K562 (cell line): ENCODE measurements at regions not wholly inside any gene's neighbourhood (a gene's known extent, or its start where the extent isn't known, plus 50 kb on each side); places are given as distances from the start of the nearest gene placed in this dataset.

Experiments used
- ATAC-seq: fragments of 200-7000 bp; cut with Tn5 transposase; 3 replicates; pipeline ENCODE4 v1.9.1; 2020; ENCODE audit warnings: moderate library complexity
- BruUV-seq: library from RNA; stranded (reverse); fragments of 400-500 nt; replicated peaks from 2 replicates; lab custom pipeline; 2021; lab: Mats Ljungman, UMichigan
- CTCF ChIA-PET: fragments of 300-600 bp; formaldehyde crosslinking; extraction: SDS; loops from one replicate; lab custom pipeline; 2021; ENCODE audit warnings: low intra/inter-chr PET ratio; lab: Yijun Ruan, JAX
- POLR2A ChIA-PET: fragments of 300-600, 350-650 bp; sonication (Branson Sonifier 250); formaldehyde crosslinking; extraction: SDS; loops from one replicate; lab custom pipeline; 2021; ENCODE audit warnings: antibody characterized with exemption, inconsistent platforms; lab: Yijun Ruan, JAX
- DNase-seq, 4 experiments: peaks; one replicate each; pipeline versions ENCODE4 v3.0.0 to v3.0.0-alpha.2; 2011 to 2018; ENCODE audit warnings: low spot score in 3 of 4, mixed read lengths in 3 of 4; ENCODE audit errors: extremely low read depth in 1 of 4
- FAIRE-seq: peaks from 2 replicates; lab custom pipeline; 2011; peaks lifted over from hg19 to GRCh38; lab: Jason Lieb, UNC
- H2AFZ ChIP-seq: 2 replicates; pipeline ENCODE4 v1.6.0; 2011; ENCODE audit warnings: low read depth, low read length, control low read depth, inconsistent platforms
- H3K27ac ChIP-seq: fragments of 200-600 bp; 3 replicates; pipeline ENCODE4 v1.8.0; 2011; ENCODE audit warnings: low read depth, mild to moderate bottlenecking, control low read depth, inconsistent platforms, low read length, moderate library complexity, mixed read lengths; ENCODE audit errors: extremely low read depth
- H3K27me3 ChIP-seq, 2 experiments: fragments of 300-600 bp in 1 of 2; 2 replicates in 1 of 2; 3 replicates in 1 of 2; pipeline versions ENCODE4 v1.6.0 to v1.8.0; 2011; ENCODE audit warnings: inconsistent platforms in 2 of 2, low read length in 2 of 2, mild to moderate bottlenecking in 1 of 2, mixed read lengths in 1 of 2, moderate library complexity in 1 of 2; ENCODE audit not compliant: control insufficient read depth in 2 of 2, insufficient read depth in 2 of 2
- H3K36me3 ChIP-seq: fragments of 300-600 bp; 3 replicates; pipeline ENCODE4 v1.8.0; 2011; ENCODE audit warnings: mild to moderate bottlenecking, low read length, inconsistent platforms; ENCODE audit not compliant: control insufficient read depth, insufficient read depth
- H3K4me1 ChIP-seq, 2 experiments: fragments of 200-600 bp in 1 of 2; replicated peaks in 1 of 2; 2 replicates in 1 of 2; 3 replicates in 1 of 2; pipeline versions ENCODE4 v1.5.1 to v1.8.0; 2011; ENCODE audit warnings: inconsistent platforms in 2 of 2, low read length in 2 of 2, mild to moderate bottlenecking in 1 of 2, mixed read lengths in 1 of 2, moderate library complexity in 1 of 2; ENCODE audit not compliant: control insufficient read depth in 2 of 2, insufficient read depth in 2 of 2
- H3K4me2 ChIP-seq: 2 replicates; pipeline ENCODE4 v1.6.1; 2011; ENCODE audit warnings: low read length, control low read depth, inconsistent platforms, mixed read lengths; ENCODE audit not compliant: insufficient read depth
- H3K4me3 ChIP-seq: fragments of 200-600 bp; sonication (generic), shearing (Covaris generic); 2 replicates; pipeline ENCODE4 v1.5.1; 2016; ENCODE audit warnings: control low read depth, inconsistent platforms
- H3K79me2 ChIP-seq: fragments of 200-600 bp; 3 replicates; pipeline ENCODE4 v1.8.0; 2011; ENCODE audit warnings: low read length, inconsistent platforms; ENCODE audit not compliant: control insufficient read depth, insufficient read depth
- H3K9ac ChIP-seq, 2 experiments: 2 replicates each; pipeline versions ENCODE4 v1.6.0 to v1.6.1; 2011; ENCODE audit warnings: low read depth in 2 of 2, low read length in 2 of 2, control low read depth in 1 of 2, inconsistent platforms in 1 of 2, mild to moderate bottlenecking in 1 of 2, mixed read lengths in 1 of 2; ENCODE audit not compliant: insufficient read depth in 1 of 2
- H3K9me1 ChIP-seq: one replicate; pipeline ENCODE4 v1.6.0; 2011; ENCODE audit warnings: inconsistent platforms, mild to moderate bottlenecking, low read length, moderate library complexity; ENCODE audit not compliant: control insufficient read depth, insufficient read depth
- H3K9me3 ChIP-seq: replicated peaks from 2 replicates; pipeline ENCODE4 v1.5.1; 2011; ENCODE audit warnings: low read depth, low read length, inconsistent platforms; ENCODE audit not compliant: control insufficient read depth, insufficient read depth
- H4K20me1 ChIP-seq: replicated peaks from 2 replicates; pipeline ENCODE4 v1.6.1; 2011; ENCODE audit warnings: low read length, inconsistent platforms, mixed read lengths; ENCODE audit not compliant: control insufficient read depth, insufficient read depth
- BRCA1 ChIP-seq, 2 experiments: fragments of 450-650 bp in 1 of 2; sonication (generic) in 1 of 2; formaldehyde crosslinking in 1 of 2; IDR thresholded peaks; 2 replicates each; pipeline versions ENCODE4 v1.5.0 to v1.6.1; 2017 to 2020; ENCODE audit warnings: mild to moderate bottlenecking in 1 of 2, missing genetic modification reagents in 1 of 2
- CBFB ChIP-seq: sonication (generic); formaldehyde crosslinking; IDR thresholded peaks from 2 replicates; pipeline ENCODE4 v1.4.0; 2020; ENCODE audit warnings: mild to moderate bottlenecking, missing genetic modification reagents
- CSDE1 ChIP-seq, 2 experiments: fragments of 450-650 bp; IDR thresholded peaks; 2 replicates each; pipeline ENCODE4 v1.6.1; 2016; ENCODE audit warnings: mild to moderate bottlenecking in 1 of 2
- E2F3 ChIP-seq: fragments of 250-450 bp; sonication (Bioruptor Pico); IDR thresholded peaks from 2 replicates; pipeline ENCODE4 v1.4.0; 2020; ENCODE audit warnings: mild to moderate bottlenecking
- MCM7 ChIP-seq, 2 experiments: fragments of 450-650 bp; IDR thresholded peaks; 2 replicates each; pipeline ENCODE4 v1.6.1; 2016 to 2018
- NRF1 ChIP-seq, 2 experiments: fragments of 450-650 bp; IDR thresholded peaks in 1 of 2; conservative IDR thresholded peaks in 1 of 2; 2 replicates each; pipeline ENCODE4 v1.6.1; 2014; ENCODE audit warnings: mild to moderate bottlenecking in 2 of 2
- PML ChIP-seq: IDR thresholded peaks from 2 replicates; pipeline ENCODE4 v1.6.1; 2012; ENCODE audit warnings: low read length, inconsistent platforms
- PYGO2 ChIP-seq: fragments of 450-650 bp; IDR thresholded peaks from 2 replicates; pipeline ENCODE4 v1.6.1; 2016; ENCODE audit warnings: mild to moderate bottlenecking, missing genetic modification characterization, moderate library complexity, missing compliant biosample characterization
- RHOXF2B ChIP-seq: fragments of 250-450 bp; sonication (Bioruptor Pico); conservative IDR thresholded peaks from 2 replicates; pipeline ENCODE4 v1.5.1; 2021
- TOE1 ChIP-seq, 2 experiments: fragments of 450-650 bp in 1 of 2; sonication (generic) in 1 of 2; formaldehyde crosslinking in 1 of 2; IDR thresholded peaks; 2 replicates each; pipeline versions ENCODE4 v1.7.1 to v1.8.0; 2016 to 2022; ENCODE audit warnings: borderline replicate concordance in 2 of 2, mild to moderate bottlenecking in 2 of 2, antibody characterized with exemption in 1 of 2, inconsistent platforms in 1 of 2, low read depth in 1 of 2, missing genetic modification reagents in 1 of 2, moderate library complexity in 1 of 2
- ZNF124 ChIP-seq: sonication (generic); formaldehyde crosslinking; IDR thresholded peaks from 2 replicates; pipeline ENCODE4 v1.8.1; 2022; ENCODE audit warnings: missing genetic modification reagents
- ZNF707 ChIP-seq: fragments of 250-450 bp; sonication (Bioruptor Pico); conservative IDR thresholded peaks from 2 replicates; pipeline ENCODE4 v1.8.0; 2022; ENCODE audit warnings: inconsistent platforms, mild to moderate bottlenecking, moderate library complexity
- WGBS: fragments of 100-300 bp; shearing (Covaris generic); methylation state at CpG from one replicate; pipeline ENCODE4 v1.1.6; 2016; ENCODE audit warnings: low coverage, mixed read lengths; ENCODE audit not compliant: insufficient coverage; ENCODE audit errors: missing lambda C conversion rate; 5-methylcytosine and 5-hydroxymethylcytosine counted together
- in situ Hi-C: fragments of 300-500 bp; cut with MboI; formaldehyde crosslinking; loops from 4 replicates; pipeline ENCODE4 v1.15.0; 2018; ENCODE audit warnings: inconsistent platforms, mixed read lengths
- intact Hi-C: fragments of 100-400 bp; cut with micrococcal nuclease; formaldehyde crosslinking; loops from 2 replicates; pipeline ENCODE4 v1.14.2; 2022
- TF ChIP-seq, protein P1 (sequence below): fragments of 450-650 bp; IDR thresholded peaks from 2 replicates; pipeline ENCODE4 v1.6.1; 2017; ENCODE audit warnings: antibody characterized with exemption, mild to moderate bottlenecking

DNA sequence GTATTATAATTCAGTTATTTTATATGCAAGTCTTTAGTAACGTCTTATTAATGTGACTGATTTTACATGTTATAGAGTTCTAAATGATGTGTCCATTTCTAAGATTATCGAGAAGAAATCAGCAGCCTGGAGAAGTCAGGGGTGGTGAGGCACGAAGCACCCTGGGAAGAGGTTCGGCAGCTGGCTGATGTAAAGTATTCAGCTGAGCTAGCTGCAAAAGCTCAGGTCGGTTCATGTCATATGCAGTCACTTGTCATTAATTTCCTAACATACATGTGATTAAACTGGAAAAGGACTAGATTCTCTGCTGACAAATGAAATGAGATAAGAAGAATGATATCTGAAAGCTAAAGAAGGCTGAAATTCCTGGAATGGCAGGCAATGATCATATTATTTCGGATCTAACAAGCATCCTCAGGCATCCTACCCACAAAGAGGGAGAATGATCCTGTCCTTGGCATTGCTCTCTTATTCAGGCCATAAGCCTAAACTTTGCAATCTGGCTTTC lies 383.0 kb upstream of the SLITRK1 start:
- ChIA-PET CTCF (no interaction called here), POLR2A (no interaction called here)
- WGBS: 0% methylated on average over 4 of the region's 6 CpGs
- Histone ChIP-seq H2AFZ (no peak overlapping the region), H4K20me1 (no peaks in the 10 kb centered on the region), H3K27me3 (no peaks in the 10 kb centered on the region), H3K27ac (no peak overlapping the region), H3K36me3 (no peaks in the 10 kb centered on the region), H3K9me1 (no peaks in the 10 kb centered on the region), H3K9ac (no peak overlapping the region), H3K4me3 (no peak overlapping the region), H3K9me3 (no peaks in the 10 kb centered on the region), H3K79me2 (no peaks in the 10 kb centered on the region), H3K4me2 (no peak overlapping the region), H3K4me1 (no peaks in the 10 kb centered on the region)
- TF ChIP-seq BRCA1 (IDR thresholded peaks at IDR 0.05) (no peak), BRCA1 (CRISPR knock-in tag; IDR thresholded peaks at IDR 0.05) (no peak), E2F3 (no peak), NRF1 (conservative IDR thresholded peaks at IDR 0.05 in 1 of 2, IDR thresholded peaks at IDR 0.05 in 1 of 2) (no peak), ZNF707 (CRISPR knock-in tag) (no peak), CSDE1 (IDR thresholded peaks at IDR 0.05) (no peak), RHOXF2B (CRISPR knock-in tag) (no peak)
- FAIRE-seq (no peak), ATAC-seq (no peak), DNase-seq (no peak)
- in situ Hi-C loops (no loop called here), intact Hi-C loops (no loop called here)
- BruUV-seq: no TSS peak

DNA sequence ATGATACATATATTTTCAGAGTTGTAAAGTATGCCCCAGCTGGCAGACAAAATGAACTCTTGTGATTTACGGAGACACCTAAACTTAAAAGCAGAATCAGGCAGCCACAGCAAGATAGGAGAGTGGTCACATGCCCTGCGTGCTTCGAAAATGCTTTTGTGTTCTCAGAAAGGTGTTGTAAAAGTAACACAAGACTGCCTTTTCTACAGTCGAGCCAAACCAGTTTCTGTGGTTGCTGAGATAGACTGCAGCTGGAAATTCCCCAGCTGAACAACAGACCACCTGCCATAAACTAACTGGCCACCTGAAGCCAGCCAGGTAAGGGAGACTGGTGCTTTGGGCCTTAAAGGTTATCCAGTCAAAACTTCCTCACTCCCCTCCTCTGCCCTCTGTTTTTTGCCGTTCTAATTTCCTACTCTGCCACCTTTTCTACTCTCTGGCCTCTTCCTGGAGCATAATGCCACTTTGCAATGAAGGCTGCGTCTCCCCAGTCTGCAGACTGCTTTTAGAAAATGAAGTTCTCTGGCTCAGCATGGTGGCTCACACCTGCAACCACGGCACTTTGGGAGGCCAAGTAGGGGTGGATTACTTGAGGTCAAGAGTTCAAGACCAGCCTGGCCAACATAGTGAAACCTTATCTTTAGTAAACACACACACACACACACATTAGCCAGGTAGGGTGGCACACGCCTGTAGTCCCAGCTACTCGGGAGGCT lies 381.2 kb upstream of the SLITRK1 start:
- ATAC-seq: no peak
- Histone ChIP-seq H3K9ac (no peak overlapping the region), H3K27ac (no peak overlapping the region), H3K4me1 (no peaks in the 10 kb centered on the region), H3K27me3 (no peaks in the 10 kb centered on the region), H3K4me3 (no peak overlapping the region), H3K36me3 (no peaks in the 10 kb centered on the region), H3K9me3 (no peaks in the 10 kb centered on the region), H4K20me1 (no peaks in the 10 kb centered on the region), H3K9me1 (no peaks in the 10 kb centered on the region), H3K79me2 (no peaks in the 10 kb centered on the region), H3K4me2 (no peak overlapping the region), H2AFZ (no peak overlapping the region)
- WGBS: under 1% methylated on average over 9 of the region's 9 CpGs
- intact Hi-C loops (no loop called here), in situ Hi-C loops (no loop called here)
- ChIA-PET POLR2A (no interaction called here), CTCF (no interaction called here)
- DNase-seq: no peak
- BruUV-seq: no TSS peak
- FAIRE-seq: no peak
- TF ChIP-seq TOE1 (IDR thresholded peaks at IDR 0.05; ENCODE audit: borderline replicate concordance) (no peak), TOE1 (CRISPR knock-in tag; IDR thresholded peaks at IDR 0.05; ENCODE audit: borderline replicate concordance, low read depth) (no peak), ZNF124 (CRISPR knock-in tag) (no peak), CBFB (CRISPR knock-in tag) (no peak), PML (no peak), MCM7 (IDR thresholded peaks at IDR 0.05) (no peak), PYGO2 (tag) (no peak)
- TF ChIP-seq, protein P1, sequence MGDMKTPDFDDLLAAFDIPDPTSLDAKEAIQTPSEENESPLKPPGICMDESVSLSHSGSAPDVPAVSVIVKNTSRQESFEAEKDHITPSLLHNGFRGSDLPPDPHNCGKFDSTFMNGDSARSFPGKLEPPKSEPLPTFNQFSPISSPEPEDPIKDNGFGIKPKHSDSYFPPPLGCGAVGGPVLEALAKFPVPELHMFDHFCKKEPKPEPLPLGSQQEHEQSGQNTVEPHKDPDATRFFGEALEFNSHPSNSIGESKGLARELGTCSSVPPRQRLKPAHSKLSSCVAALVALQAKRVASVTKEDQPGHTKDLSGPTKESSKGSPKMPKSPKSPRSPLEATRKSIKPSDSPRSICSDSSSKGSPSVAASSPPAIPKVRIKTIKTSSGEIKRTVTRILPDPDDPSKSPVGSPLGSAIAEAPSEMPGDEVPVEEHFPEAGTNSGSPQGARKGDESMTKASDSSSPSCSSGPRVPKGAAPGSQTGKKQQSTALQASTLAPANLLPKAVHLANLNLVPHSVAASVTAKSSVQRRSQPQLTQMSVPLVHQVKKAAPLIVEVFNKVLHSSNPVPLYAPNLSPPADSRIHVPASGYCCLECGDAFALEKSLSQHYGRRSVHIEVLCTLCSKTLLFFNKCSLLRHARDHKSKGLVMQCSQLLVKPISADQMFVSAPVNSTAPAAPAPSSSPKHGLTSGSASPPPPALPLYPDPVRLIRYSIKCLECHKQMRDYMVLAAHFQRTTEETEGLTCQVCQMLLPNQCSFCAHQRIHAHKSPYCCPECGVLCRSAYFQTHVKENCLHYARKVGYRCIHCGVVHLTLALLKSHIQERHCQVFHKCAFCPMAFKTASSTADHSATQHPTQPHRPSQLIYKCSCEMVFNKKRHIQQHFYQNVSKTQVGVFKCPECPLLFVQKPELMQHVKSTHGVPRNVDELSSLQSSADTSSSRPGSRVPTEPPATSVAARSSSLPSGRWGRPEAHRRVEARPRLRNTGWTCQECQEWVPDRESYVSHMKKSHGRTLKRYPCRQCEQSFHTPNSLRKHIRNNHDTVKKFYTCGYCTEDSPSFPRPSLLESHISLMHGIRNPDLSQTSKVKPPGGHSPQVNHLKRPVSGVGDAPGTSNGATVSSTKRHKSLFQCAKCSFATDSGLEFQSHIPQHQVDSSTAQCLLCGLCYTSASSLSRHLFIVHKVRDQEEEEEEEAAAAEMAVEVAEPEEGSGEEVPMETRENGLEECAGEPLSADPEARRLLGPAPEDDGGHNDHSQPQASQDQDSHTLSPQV: no peak
